ENCODE measurements at regions not wholly inside any gene's neighbourhood (a gene's known extent, or its start where the extent isn't known, plus 50 kb on each side); places are given as distances from the start of the nearest gene placed in this dataset.

DNA sequence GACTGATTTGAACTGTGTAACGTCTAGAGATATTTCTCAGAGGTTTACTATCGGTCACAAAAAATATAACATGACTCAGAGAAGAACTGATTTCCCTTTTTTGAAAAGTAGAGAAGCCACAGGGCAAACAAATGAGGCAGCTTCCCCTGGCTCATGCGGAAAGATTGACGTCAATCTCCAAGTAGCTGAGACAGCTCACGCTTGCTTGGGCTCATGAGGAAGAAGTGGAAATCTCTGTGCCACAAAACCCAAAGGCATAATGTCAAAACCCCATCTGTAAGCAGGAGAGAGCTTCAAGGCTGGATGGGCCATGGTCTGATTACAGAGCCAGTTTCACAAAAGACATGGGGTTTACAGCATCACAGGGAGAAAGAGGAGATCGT lies 188.1 kb downstream of the ARL4C start:
- DNase-seq (ENCODE audit: low read depth in 2 of 2, low spot score in 1 of 2) = no peak

DNA sequence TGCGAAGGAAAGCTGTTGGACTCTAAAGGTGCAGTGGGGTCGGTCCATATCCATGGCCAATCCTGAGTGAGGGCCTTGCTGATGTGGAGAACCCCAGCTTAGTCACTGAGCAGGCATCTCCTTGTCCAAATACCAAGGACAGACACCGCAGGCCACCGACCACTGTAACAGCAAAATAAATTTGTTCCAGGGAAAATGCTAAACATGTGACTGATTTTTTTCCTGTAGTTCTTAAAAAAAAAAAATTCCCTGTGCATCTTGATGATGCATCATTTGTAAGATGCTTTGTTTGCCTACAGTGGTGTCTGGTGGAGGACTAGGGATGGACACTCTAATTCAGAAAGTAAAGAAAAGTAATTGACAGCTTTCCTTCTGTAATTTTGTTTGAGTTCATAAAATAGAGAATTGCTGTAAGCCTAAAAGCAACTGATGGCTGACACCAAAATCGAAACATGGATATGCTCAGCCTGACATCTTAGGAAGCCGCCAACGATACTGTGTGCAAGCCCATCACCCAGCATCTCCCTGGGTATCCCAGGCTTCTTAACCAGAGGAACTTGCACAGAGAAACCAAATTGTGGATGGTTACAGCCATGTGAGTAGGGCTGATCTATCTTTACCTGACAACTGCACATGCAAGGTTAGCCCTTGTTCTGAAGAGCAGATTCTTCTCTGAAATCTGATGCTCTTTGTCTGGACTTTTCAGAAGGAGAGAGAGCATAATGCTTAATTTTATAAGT lies 188.6 kb downstream of the ARL4C start:
- no peak for DNase-seq (ENCODE audit: low read depth in 2 of 2, low spot score in 1 of 2)

DNA sequence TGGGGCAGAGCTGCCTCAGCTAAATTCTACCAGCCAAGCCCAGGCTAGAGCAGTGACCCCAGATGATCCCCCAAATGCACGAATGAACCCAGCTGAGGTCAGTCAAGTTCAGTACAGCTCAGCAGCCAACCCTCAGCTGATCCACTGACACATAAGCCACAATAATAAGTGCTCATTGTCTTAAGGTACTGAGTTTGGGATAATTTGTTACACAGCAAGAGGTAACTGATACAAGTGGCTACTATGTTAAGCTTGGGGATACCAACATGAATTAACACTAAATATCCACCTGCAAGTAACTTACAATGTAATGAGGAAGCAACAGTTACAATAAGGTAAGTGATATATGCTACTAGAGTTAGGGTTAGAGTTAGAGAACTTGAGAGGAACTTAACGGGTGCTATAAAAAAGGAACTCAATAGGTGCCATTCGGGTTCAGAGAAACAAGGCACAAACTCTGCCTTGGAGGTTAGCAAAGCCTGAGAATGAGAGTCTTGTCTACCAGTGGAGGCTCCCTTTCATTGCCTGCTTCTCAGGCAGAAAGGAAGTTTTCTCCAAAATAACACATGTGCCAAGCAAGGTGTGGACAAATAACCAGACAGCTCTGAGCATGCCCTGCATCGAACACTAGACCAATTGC lies 189.4 kb downstream of the ARL4C start:
- no peak for DNase-seq (ENCODE audit: low read depth in 2 of 2, low spot score in 1 of 2)

DNA sequence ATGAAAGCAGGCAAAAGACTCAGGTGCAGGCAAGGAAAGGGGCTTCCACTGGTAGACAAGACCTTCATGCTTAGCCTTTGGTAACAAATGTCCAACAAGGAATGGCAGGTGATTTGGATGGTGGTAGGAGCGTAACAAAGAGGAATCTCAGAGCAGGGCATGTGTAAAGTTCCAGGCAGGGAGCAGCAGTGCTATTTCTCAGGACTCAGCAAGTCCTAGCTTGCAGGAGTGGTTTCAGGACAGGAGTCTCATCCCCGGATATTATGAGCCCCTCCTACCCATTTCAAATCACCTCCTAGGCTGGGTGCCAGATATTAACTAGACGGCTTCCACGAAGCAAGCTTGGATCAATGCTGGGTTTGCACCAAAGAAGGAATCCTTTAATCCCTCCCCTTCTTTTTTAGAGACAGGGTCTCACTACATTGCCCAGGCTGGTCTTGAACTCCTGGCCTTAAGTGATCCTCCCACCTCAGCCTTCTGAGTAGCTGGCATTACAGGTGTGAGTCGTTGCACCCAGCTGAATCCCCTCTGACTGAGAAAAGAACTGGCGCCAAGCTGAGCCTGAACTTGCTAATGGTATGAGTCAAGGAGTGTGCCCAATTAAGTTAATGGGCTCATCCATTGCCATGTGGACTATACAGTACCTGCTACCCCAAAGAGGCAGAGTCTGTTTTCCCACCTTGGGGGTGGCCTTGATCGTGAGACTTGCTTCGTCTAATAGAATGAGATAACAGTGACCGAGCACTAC lies 190.3 kb downstream of the ARL4C start:
- DNase-seq (ENCODE audit: low read depth in 2 of 2, low spot score in 1 of 2) = no peak

DNA sequence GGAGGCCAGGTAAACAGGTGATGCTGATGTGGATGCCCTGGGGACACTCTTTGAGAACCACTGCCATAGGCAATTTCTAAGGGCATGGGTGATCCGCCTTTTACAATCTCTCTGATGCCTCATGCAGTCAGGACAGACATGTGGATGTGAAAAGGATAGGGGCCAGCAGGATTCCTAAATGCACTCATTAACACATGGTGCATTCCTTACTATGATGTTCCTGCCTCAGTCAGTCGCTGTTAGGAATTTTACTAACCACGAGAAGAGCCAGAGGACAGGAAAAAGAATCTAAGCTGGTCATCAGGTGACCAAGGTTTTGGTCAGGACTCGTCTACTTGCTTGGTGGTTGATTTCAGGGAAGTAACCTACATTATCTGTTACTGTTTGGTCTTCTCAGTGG lies 191.0 kb downstream of the ARL4C start:
- no peak for DNase-seq (ENCODE audit: low read depth in 2 of 2, low spot score in 1 of 2)

DNA sequence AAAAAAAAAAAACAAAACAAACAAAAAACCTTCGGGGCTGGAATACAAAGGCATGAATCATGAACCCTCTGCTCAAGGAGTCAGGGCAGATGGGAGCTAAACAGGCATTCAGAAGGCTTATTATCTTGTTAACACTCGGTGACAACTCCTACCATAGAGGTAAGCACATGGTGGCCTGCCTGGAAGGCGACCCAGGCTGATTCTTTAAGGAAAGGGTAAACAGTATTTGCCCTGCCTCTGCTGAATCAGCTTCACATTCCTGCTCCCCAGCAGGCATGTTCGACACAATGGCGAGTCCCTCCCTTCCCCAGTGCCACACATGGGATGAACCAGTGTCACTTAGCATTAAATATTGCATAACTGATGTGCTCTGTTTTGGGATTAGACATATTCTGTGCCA lies 191.9 kb downstream of the ARL4C start:
- DNase-seq (ENCODE audit: low read depth in 2 of 2, low spot score in 1 of 2) = no peak

- no peak for DNase-seq (ENCODE audit: low read depth in 2 of 2, low spot score in 1 of 2)
Measured at GRCh38 chr2:234302664-234302991, 194.3 kb downstream of the ARL4C start.

- no peak for DNase-seq (ENCODE audit: low read depth in 2 of 2, low spot score in 1 of 2)
Measured at GRCh38 chr2:234300932-234301823, 195.7 kb downstream of the ARL4C start.

GRCh38 chr2:234300391-234300925 lies 196.4 kb downstream of the ARL4C start:
- no peak for DNase-seq (ENCODE audit: low read depth in 2 of 2, low spot score in 1 of 2)

- no peak for DNase-seq (ENCODE audit: low read depth in 2 of 2, low spot score in 1 of 2)
Measured at GRCh38 chr2:234298918-234299317, 198.0 kb downstream of the ARL4C start.

- DNase-seq (ENCODE audit: low read depth in 2 of 2, low spot score in 1 of 2) = no peak
Measured at GRCh38 chr2:234296991-234297390, 199.9 kb downstream of the ARL4C start.

DNA sequence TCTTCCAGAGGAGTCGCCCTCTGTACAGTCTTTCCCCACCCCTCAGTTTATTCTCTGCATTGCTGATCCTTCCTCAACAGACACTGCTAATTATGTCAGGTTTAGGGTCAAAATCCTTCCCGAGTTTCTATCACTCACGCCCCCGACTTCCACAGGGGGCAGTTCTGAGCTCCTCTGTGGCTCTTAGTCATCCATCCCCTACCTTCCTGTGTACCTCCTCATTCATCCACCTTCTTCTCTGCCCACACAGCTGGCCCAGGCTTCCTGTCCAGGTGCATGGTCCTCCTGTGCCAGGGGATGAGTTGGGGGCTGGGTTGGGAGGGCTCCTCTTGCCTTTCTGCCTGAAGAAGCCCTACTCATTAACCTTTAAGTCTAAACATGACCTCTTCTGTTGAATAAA lies 202.9 kb downstream of the ARL4C start:
- DNase-seq (ENCODE audit: low read depth in 2 of 2, low spot score in 1 of 2) = no peak

- DNase-seq (ENCODE audit: low read depth in 2 of 2, low spot score in 1 of 2) = no peak
Measured at GRCh38 chr2:234292962-234293243, 204.0 kb downstream of the ARL4C start.

- peak in 1 of 2 donors; percentile 44 for DNase-seq (ENCODE audit: low read depth in 2 of 2, low spot score in 1 of 2)
Measured at GRCh38 chr2:234292205-234292961, 204.5 kb downstream of the ARL4C start.

DNA sequence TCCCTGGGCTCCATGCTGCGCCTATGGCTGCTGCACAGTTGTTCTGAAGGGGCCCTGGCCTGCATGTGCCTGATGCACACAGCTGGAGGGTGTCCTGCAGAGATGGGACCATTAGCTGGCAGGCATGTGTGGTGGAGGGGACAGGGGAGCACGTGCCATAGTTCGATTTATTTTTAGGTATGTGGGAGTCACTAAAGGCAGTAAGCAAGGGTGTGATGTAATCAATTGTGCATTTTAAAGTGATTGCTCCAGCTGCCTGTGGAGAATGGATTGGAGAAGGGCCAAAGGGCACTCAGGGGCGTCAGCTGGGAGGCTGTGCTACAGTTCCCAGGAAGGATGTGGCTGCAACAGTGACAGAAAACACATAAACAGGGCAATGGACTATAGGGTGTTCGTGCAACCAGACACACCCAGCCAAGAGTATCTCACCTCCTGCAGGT lies 205.1 kb downstream of the ARL4C start:
- DNase-seq (ENCODE audit: low read depth in 2 of 2, low spot score in 1 of 2) = peak in 1 of 2 donors; percentile 32

DNA sequence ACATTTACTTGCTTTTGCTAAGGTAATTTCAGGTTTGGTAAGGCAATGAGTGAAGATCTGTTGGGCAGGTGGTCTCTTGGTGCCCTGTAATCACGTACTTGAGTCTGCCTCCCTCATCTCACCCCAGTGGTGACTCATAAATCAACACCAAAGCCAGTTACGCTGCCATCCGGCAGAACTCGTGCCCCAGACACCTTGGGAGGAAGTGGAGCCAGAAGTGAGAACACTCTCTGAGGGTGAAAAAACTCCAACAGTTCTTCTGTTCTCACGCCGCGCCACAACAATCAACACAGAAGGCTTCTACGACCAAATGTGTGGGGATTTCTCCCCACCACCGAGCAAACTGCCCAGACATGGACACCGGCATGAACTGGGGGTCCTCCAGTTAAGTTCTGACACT lies 206.2 kb downstream of the ARL4C start:
- DNase-seq (ENCODE audit: low read depth in 2 of 2, low spot score in 1 of 2) = peak; percentile 47 to 76

DNA sequence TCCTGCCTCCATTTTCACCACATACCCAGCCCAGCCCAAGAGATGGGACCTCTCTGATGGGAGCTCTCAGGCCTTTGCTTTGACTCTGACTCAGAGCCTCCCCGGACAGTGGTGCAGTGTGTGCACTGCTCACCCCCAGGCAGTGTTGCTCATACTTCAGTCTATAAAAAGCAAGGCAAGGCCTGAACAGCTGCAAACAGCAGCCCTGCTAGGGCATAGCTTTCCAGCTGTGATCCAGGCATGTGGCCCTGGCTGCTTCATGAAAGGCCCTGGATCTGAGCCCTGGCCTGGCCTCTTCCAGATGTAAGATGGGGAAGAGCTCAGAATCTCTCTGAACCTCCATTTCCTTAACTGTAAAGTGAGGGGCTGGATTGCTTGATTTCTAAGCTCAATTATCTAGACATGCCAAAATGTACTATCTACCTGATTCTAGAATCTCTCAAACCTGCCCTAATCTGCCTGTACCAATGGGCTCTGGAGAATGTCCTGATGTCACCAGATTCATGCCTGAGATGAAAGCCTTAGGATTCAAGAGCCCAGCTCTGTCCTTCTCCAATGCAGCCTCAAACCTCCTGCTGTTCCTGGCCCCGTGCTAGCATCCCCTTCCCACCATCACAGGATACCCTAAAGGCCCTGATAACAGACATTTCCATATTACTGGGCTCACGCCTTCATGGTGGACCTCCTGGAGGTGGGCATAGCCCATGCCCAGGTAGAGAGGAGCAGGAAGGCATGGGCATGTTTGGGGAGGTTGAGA lies 206.9 kb downstream of the ARL4C start:
- DNase-seq (ENCODE audit: low read depth in 2 of 2, low spot score in 1 of 2) = no peak

DNA sequence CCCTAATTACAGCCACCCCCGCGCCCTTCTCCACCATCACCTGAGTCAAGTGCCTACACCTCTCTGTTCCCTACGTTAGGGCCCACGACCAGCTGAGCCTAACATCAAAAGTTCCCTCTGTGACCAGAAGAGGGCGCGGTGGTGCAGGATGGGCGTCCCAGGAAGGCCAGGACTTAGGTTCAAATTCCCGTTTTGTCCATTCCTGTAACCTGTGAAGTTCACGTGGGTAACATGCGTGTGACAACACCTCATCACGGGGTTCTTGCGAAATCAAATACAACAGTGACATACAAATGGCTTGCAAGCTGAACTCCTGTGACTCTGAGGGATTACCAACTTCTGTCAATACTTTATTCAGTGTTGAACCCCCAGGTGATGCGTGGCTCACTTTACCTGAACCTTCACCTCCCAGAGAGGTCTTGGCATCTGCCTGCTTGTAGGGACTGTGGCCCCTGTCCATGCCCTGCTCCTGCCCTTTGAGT lies 207.9 kb downstream of the ARL4C start:
- peak; percentile 46 to 56 for DNase-seq (ENCODE audit: low read depth in 2 of 2, low spot score in 1 of 2)

- DNase-seq (ENCODE audit: low read depth in 2 of 2, low spot score in 1 of 2) = no peak
Measured at GRCh38 chr2:234287650-234288049, 209.2 kb downstream of the ARL4C start.

DNA sequence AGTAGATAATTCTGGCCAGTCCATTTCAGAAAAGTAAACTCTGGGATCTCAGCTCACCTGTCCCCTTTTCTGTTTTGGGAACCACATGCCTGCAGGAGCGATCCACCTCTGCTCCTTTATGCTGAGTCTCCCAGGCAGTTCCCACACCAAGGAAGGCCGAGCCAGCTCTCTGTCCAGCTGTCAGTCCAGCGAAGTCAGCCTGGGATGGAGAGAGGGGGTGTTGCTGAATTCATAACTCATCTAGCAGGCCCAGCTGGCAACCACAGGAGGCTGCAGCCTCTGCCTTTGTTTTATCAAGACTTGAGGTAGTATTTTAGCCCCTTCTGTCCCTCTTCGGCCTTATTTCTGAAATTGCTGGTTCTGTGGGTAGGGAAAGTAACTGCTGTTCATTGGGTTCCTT lies 209.9 kb downstream of the ARL4C start:
- no peak for DNase-seq (ENCODE audit: low read depth in 2 of 2, low spot score in 1 of 2)
